ENCODE measurements at regions not wholly inside any gene's neighbourhood (a gene's known extent, or its start where the extent isn't known, plus 50 kb on each side); places are given as distances from the start of the nearest gene placed in this dataset.
"Not testable (repeated sequence)": the region's sequence is repeated elsewhere in the genome, so short reads cannot be mapped to it uniquely, and the experiment has no call there.

DNA sequence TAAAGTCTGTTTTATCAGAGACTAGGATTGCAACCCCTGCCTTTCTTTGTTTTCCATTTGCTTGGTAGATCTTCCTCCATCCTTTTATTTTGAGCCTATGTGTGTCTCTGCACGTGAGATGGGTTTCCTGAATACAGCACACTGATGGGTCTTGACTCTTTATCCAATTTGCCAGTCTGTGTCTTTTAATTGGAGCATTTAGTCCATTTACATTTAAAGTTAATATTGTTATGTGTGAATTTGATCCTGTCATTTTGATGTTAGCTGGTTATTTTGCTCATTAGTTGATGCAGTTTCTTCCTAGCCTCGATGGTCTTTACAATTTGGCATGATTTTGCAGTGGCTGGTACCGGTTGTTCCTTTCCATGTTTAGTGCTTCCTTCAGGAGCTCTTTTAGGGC is 141.7 kb downstream of the EHF start:
- H2AFZ ChIP-seq (ENCODE audit: low read length); H3K79me1 ChIP-seq (ENCODE audit: low read depth, low read length); H2AK5ac ChIP-seq (ENCODE audit: low read depth, low read length); H3K27ac ChIP-seq (replicated peaks; ENCODE audit: low read length); H4K91ac ChIP-seq (ENCODE audit: low read depth, low read length, poor library complexity); H2BK12ac ChIP-seq (ENCODE audit: low read length); H3K4ac ChIP-seq (ENCODE audit: low read length); H3K9me3 ChIP-seq (replicated peaks in 1 of 2; ENCODE audit: control insufficient read depth in 2 of 2, insufficient read depth in 1 of 2, low read depth in 1 of 2, low read length in 2 of 2); H4K8ac ChIP-seq (ENCODE audit: low read depth, low read length); H3K27me3 ChIP-seq (ENCODE audit: control insufficient read depth in 3 of 3, insufficient read depth in 3 of 3, low read depth in 1 of 3, low read length in 3 of 3); H3K36me3 ChIP-seq (replicated peaks in 1 of 2; ENCODE audit: control insufficient read depth in 2 of 2, insufficient read depth in 2 of 2, low read length in 2 of 2); H3K4me3 ChIP-seq (ENCODE audit: low read length in 2 of 2); H3K18ac ChIP-seq (ENCODE audit: low read length); H3K4me1 ChIP-seq (ENCODE audit: control insufficient read depth in 2 of 2, insufficient read depth in 1 of 2, low read depth in 1 of 2, low read length in 2 of 2); H3K4me2 ChIP-seq (ENCODE audit: insufficient read depth, low read length, poor library complexity, severe bottlenecking); H3K14ac ChIP-seq (ENCODE audit: low read length); H2BK5ac ChIP-seq (ENCODE audit: low read length); H3K9ac ChIP-seq (ENCODE audit: low read depth, low read length, poor library complexity); H2BK15ac ChIP-seq (ENCODE audit: low read length); DNase-seq (ENCODE audit: low spot score); H3K23ac ChIP-seq (ENCODE audit: low read depth, low read length, poor library complexity); H2BK120ac ChIP-seq (ENCODE audit: low read depth, low read length): not testable (repeated sequence)
- WGBS, 2 donors (ENCODE audit: extremely low coverage in 2 of 2, insufficient read length in 2 of 2, insufficient replicate concordance in 1 of 2): no CpG with 5 or more reads among the region's 3 CpGs

DNA sequence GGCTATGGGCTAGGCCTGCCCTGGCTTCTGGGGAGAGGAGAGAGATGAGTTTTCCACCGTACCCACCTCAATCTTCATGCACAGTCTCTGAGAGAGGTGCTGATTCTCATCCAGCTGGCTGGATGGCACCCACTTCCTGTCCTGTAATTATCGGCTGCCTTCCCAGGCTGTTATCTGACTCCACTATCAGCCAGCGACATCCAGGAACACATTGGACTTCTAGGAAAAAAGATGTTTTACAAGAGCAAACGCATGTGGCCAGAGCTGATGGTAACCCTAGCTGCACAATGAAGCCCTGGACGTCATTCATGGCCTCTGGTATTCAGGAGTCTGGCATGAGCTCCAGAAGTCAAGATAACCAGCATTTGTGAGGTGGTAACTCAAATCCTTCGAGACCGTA is 137.4 kb downstream of the EHF start:
- WGBS, 2 donors (ENCODE audit: extremely low coverage in 2 of 2, insufficient read length in 2 of 2, insufficient replicate concordance in 1 of 2): no CpG with 5 or more reads among the region's 7 CpGs
- no peaks in the 10 kb centered on the region for H3K4me1 ChIP-seq (ENCODE audit: control insufficient read depth in 2 of 2, insufficient read depth in 1 of 2, low read depth in 1 of 2, low read length in 2 of 2)

DNA sequence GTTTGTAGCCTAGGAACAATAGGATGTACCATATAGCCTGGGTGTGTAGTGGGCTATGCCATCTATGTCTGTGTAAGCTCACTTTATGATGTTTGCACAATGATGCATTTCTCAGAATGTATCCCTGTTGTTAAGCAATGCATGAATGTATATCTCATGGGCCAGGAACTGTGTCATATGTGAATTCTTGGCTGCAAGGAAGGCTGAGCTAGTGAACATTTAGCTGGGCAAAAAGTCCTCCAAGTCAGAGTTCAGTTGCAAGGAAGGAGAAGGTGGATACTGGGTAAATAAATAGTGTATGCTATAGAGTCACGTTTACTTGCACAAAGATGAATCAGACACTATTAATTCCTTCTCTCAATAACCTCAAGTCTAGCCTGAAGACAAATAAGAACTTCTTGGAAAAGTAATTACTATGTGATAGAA is 136.1 kb downstream of the EHF start:
- H3K9ac ChIP-seq (ENCODE audit: low read depth, low read length, poor library complexity): no peak overlapping the region
- no peak overlapping the region for H4K8ac ChIP-seq (ENCODE audit: low read depth, low read length)
- no peak overlapping the region for H2BK15ac ChIP-seq (ENCODE audit: low read length)
- H3K14ac ChIP-seq (ENCODE audit: low read length): no peak overlapping the region
- H3K27me3 ChIP-seq (ENCODE audit: control insufficient read depth in 3 of 3, insufficient read depth in 3 of 3, low read depth in 1 of 3, low read length in 3 of 3): no peaks in the 10 kb centered on the region
- H3K23ac ChIP-seq (ENCODE audit: low read depth, low read length, poor library complexity): no peak overlapping the region
- no peak overlapping the region for H3K18ac ChIP-seq (ENCODE audit: low read length)
- H4K91ac ChIP-seq (ENCODE audit: low read depth, low read length, poor library complexity): no peak overlapping the region
- no peak for DNase-seq (ENCODE audit: low spot score)
- H3K36me3 ChIP-seq (replicated peaks in 1 of 2; ENCODE audit: control insufficient read depth in 2 of 2, insufficient read depth in 2 of 2, low read length in 2 of 2): peaks cover 1 to 21% of the 10 kb centered on the region in 2 donors
- no peak overlapping the region for H2BK5ac ChIP-seq (ENCODE audit: low read length)
- H2AK5ac ChIP-seq (ENCODE audit: low read depth, low read length): no peak overlapping the region
- H3K4ac ChIP-seq (ENCODE audit: low read length): no peak overlapping the region
- no peak overlapping the region for H2BK120ac ChIP-seq (ENCODE audit: low read depth, low read length)
- H3K4me3 ChIP-seq (ENCODE audit: low read length in 2 of 2): no peak overlapping the region
- H3K4me2 ChIP-seq (ENCODE audit: insufficient read depth, low read length, poor library complexity, severe bottlenecking): no peak overlapping the region
- no peaks in the 10 kb centered on the region for H3K9me3 ChIP-seq (replicated peaks in 1 of 2; ENCODE audit: control insufficient read depth in 2 of 2, insufficient read depth in 1 of 2, low read depth in 1 of 2, low read length in 2 of 2)
- no peak overlapping the region for H2AFZ ChIP-seq (ENCODE audit: low read length)
- no peaks in the 10 kb centered on the region for H3K79me1 ChIP-seq (ENCODE audit: low read depth, low read length)
- H2BK12ac ChIP-seq (ENCODE audit: low read length): no peak overlapping the region
- no CpG with 5 or more reads among the region's 1 CpG for WGBS, 2 donors (ENCODE audit: extremely low coverage in 2 of 2, insufficient read length in 2 of 2, insufficient replicate concordance in 1 of 2)
- H3K4me1 ChIP-seq (ENCODE audit: control insufficient read depth in 2 of 2, insufficient read depth in 1 of 2, low read depth in 1 of 2, low read length in 2 of 2): no peaks in the 10 kb centered on the region
- no peak overlapping the region for H3K27ac ChIP-seq (replicated peaks; ENCODE audit: low read length)

More for the DNA sequence above, 137.4 kb downstream of the EHF start:
- Histone ChIP-seq H2BK12ac (ENCODE audit: low read length) (no peak overlapping the region), H4K8ac (ENCODE audit: low read depth, low read length) (no peak overlapping the region), H2BK5ac (ENCODE audit: low read length) (no peak overlapping the region), H2AK5ac (ENCODE audit: low read depth, low read length) (no peak overlapping the region), H3K79me1 (ENCODE audit: low read depth, low read length) (no peaks in the 10 kb centered on the region), H3K9ac (ENCODE audit: low read depth, low read length, poor library complexity) (no peak overlapping the region), H3K23ac (ENCODE audit: low read depth, low read length, poor library complexity) (no peak overlapping the region), H2BK15ac (ENCODE audit: low read length) (no peak overlapping the region), H2BK120ac (ENCODE audit: low read depth, low read length) (no peak overlapping the region), H3K14ac (ENCODE audit: low read length) (no peak overlapping the region), H3K27ac (replicated peaks; ENCODE audit: low read length) (no peak overlapping the region), H3K9me3 (replicated peaks in 1 of 2; ENCODE audit: control insufficient read depth in 2 of 2, insufficient read depth in 1 of 2, low read depth in 1 of 2, low read length in 2 of 2) (no peaks in the 10 kb centered on the region), H3K4ac (ENCODE audit: low read length) (no peak overlapping the region), H3K18ac (ENCODE audit: low read length) (no peak overlapping the region), H3K4me3 (ENCODE audit: low read length in 2 of 2) (no peak overlapping the region), H3K27me3 (ENCODE audit: control insufficient read depth in 3 of 3, insufficient read depth in 3 of 3, low read depth in 1 of 3, low read length in 3 of 3) (no peaks in the 10 kb centered on the region), H2AFZ (ENCODE audit: low read length) (no peak overlapping the region), H3K4me2 (ENCODE audit: insufficient read depth, low read length, poor library complexity, severe bottlenecking) (no peak overlapping the region), H4K91ac (ENCODE audit: low read depth, low read length, poor library complexity) (no peak overlapping the region), H3K36me3 (replicated peaks in 1 of 2; ENCODE audit: control insufficient read depth in 2 of 2, insufficient read depth in 2 of 2, low read length in 2 of 2) (peaks cover 1 to 21% of the 10 kb centered on the region in 2 donors)
- DNase-seq (ENCODE audit: low spot score): no peak

DNA sequence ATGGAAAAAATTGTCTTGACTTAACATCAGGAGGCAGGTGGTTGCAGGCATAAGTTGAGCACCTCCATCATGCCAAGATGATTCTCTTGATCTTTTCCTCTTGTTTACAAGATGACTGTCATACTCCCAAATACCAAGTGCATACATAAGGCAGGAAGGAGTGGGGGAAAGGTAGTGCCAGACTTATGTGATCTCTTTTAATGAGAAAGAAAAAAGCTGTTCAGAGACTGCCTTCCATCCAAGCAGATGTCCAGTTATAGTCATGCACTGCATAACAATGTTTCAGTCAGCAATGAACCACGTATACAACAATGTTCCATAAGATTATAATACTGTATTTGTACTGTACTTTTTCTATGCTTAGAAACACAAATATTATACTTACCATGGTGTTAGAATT is 135.7 kb downstream of the EHF start:
- H4K91ac ChIP-seq (ENCODE audit: low read depth, low read length, poor library complexity): no peak overlapping the region
- no peak overlapping the region for H3K9ac ChIP-seq (ENCODE audit: low read depth, low read length, poor library complexity)
- H2BK12ac ChIP-seq (ENCODE audit: low read length): no peak overlapping the region
- no peak overlapping the region for H3K14ac ChIP-seq (ENCODE audit: low read length)
- no peaks in the 10 kb centered on the region for H3K9me3 ChIP-seq (replicated peaks in 1 of 2; ENCODE audit: control insufficient read depth in 2 of 2, insufficient read depth in 1 of 2, low read depth in 1 of 2, low read length in 2 of 2)
- H2AK5ac ChIP-seq (ENCODE audit: low read depth, low read length): no peak overlapping the region
- H2BK15ac ChIP-seq (ENCODE audit: low read length): no peak overlapping the region
- no peak overlapping the region for H3K4ac ChIP-seq (ENCODE audit: low read length)
- no peak overlapping the region for H3K4me3 ChIP-seq (ENCODE audit: low read length in 2 of 2)
- peaks cover 3 to 21% of the 10 kb centered on the region in 2 donors for H3K36me3 ChIP-seq (replicated peaks in 1 of 2; ENCODE audit: control insufficient read depth in 2 of 2, insufficient read depth in 2 of 2, low read length in 2 of 2)
- no peak overlapping the region for H3K27ac ChIP-seq (replicated peaks; ENCODE audit: low read length)
- H4K8ac ChIP-seq (ENCODE audit: low read depth, low read length): no peak overlapping the region
- no peak overlapping the region for H3K18ac ChIP-seq (ENCODE audit: low read length)
- no peak overlapping the region for H2BK5ac ChIP-seq (ENCODE audit: low read length)
- no CpG with 5 or more reads among the region's 1 CpG for WGBS, 2 donors (ENCODE audit: extremely low coverage in 2 of 2, insufficient read length in 2 of 2, insufficient replicate concordance in 1 of 2)
- no peak for DNase-seq (ENCODE audit: low spot score)
- H3K27me3 ChIP-seq (ENCODE audit: control insufficient read depth in 3 of 3, insufficient read depth in 3 of 3, low read depth in 1 of 3, low read length in 3 of 3): no peaks in the 10 kb centered on the region
- H3K4me2 ChIP-seq (ENCODE audit: insufficient read depth, low read length, poor library complexity, severe bottlenecking): no peak overlapping the region
- H2BK120ac ChIP-seq (ENCODE audit: low read depth, low read length): no peak overlapping the region
- H2AFZ ChIP-seq (ENCODE audit: low read length): no peak overlapping the region
- no peaks in the 10 kb centered on the region for H3K79me1 ChIP-seq (ENCODE audit: low read depth, low read length)
- H3K23ac ChIP-seq (ENCODE audit: low read depth, low read length, poor library complexity): no peak overlapping the region
- no peaks in the 10 kb centered on the region for H3K4me1 ChIP-seq (ENCODE audit: control insufficient read depth in 2 of 2, insufficient read depth in 1 of 2, low read depth in 1 of 2, low read length in 2 of 2)
